Activated CD4-positive, alpha-beta memory T cell treated with anti-CD3 and anti-CD28 coated beads for 36 hours (primary cell): ENCODE measurements at regions not wholly inside any gene's neighbourhood (a gene's known extent, or its start where the extent isn't known, plus 50 kb on each side); places are given as distances from the start of the nearest gene placed in this dataset.
"Not testable (repeated sequence)": the region's sequence is repeated elsewhere in the genome, so short reads cannot be mapped to it uniquely, and the experiment has no call there.

ENCODE experiments used
- CTCF ChIA-PET: fragments of 350-600 bp; sonication (Branson Sonifier 250); formaldehyde crosslinking; loops from one replicate; lab custom pipeline; 2021; ENCODE audit warnings: antibody characterized with exemption, inconsistent platforms; lab: Charles Lee
- POLR2A ChIA-PET: fragments of 350-600 bp; sonication (Branson Sonifier 250); formaldehyde crosslinking; loops from one replicate; lab custom pipeline; 2021; ENCODE audit warnings: antibody characterized with exemption; lab: Charles Lee
- DNase-seq: peaks from one replicate; pipeline ENCODE4 v3.0.0-alpha.2; 2020
- H3K27ac Mint-ChIP-seq: one replicate; pipeline ENCODE4 v1.8.0; 2021; ENCODE audit warnings: mixed read lengths
- H3K27me3 Mint-ChIP-seq: one replicate; pipeline ENCODE4 v1.8.0; 2021; ENCODE audit warnings: mixed read lengths
- H3K36me3 Mint-ChIP-seq: one replicate; pipeline ENCODE4 v1.8.0; 2021; ENCODE audit warnings: mixed read lengths
- H3K4me1 Mint-ChIP-seq: one replicate; pipeline ENCODE4 v1.8.0; 2021; ENCODE audit warnings: low read depth, mixed read lengths
- H3K4me3 Mint-ChIP-seq: one replicate; pipeline ENCODE4 v1.8.0; 2021; ENCODE audit warnings: mild to moderate bottlenecking, mixed read lengths
- H3K9me3 Mint-ChIP-seq: one replicate; pipeline ENCODE4 v1.8.0; 2021; ENCODE audit warnings: mixed read lengths
- intact Hi-C: fragments of 100-400 bp; cut with micrococcal nuclease; formaldehyde crosslinking; loops from one replicate; pipeline ENCODE4 v1.15.1; 2023

DNA sequence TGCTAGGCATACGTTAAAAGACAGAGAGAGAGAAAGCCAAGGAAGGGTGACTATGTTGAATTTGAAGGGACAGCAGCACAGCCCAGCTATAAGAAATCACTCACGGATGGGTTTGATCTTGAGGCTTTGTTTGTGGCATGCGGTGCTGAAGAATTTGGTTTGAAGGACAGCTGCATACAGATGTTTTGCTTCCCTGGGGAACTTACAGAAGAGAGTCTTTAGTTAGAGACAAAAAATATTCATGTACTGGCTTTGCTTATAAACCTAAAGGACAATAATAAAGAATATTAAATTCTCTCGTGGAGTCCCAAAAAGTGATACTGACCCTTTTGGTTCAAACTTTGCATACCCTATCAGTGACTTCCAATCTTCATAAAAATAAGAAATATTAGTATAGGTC is 491.4 kb downstream of the NEBL start:
- POLR2A ChIA-PET, result no interaction called here
- H3K4me3 Mint-ChIP-seq, result no peak overlapping the region
- no peaks in the 10 kb centered on the region for H3K4me1 Mint-ChIP-seq
- DNase-seq, result no peak
- intact Hi-C loops, result no loop called here
- H3K27ac Mint-ChIP-seq, result no peak overlapping the region
- no peaks in the 10 kb centered on the region for H3K9me3 Mint-ChIP-seq
- H3K36me3 Mint-ChIP-seq, result no peaks in the 10 kb centered on the region
- CTCF ChIA-PET, result no interaction called here
- H3K27me3 Mint-ChIP-seq, result no peaks in the 10 kb centered on the region

DNA sequence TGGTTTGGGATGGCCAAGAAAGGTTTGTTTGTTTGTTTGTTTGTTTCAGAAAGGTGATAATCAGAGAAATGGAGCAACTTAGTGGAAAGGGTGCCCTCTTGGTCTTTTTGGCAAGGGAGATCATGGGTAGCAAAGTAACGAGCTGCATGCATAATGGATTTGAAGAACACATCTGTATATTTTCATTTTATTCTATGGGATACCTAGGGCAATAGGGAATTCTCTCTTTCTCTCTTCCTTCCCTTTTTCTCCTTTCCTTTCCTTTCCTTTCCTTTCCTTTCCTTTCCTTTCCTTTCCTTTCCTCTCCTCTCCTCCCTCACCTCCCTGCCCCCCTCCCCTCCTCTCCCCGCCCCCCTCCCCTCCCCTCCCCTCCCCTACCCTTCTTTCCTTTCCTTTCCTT is 492.1 kb downstream of the NEBL start:
- no peak overlapping the region for H3K4me3 Mint-ChIP-seq
- ChIA-PET POLR2A (no interaction called here), CTCF (no interaction called here)

DNA sequence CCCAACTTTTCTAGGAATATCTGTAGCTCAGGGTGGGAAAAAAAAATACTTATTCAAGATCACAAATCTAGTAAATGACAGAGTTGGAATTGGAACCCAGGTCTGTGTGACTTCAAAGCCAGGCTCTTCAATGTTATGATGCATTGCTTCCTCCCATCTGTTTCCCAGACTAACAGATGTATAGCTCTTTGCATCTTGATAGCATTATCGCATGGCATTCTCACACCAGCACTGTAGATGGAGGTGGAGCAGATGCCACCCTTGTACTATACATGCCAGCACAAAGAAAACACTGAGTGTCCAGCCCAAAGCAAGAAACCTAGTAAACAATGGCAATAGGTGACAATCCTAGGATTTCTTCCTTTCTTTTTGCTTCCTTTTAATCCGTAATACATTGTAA is 497.3 kb downstream of the NEBL start:
- POLR2A ChIA-PET, result no interaction called here
- no peaks in the 10 kb centered on the region for H3K27me3 Mint-ChIP-seq
- intact Hi-C loops, result no loop called here
- no peak for DNase-seq
- H3K9me3 Mint-ChIP-seq, result peaks cover 16% of the 10 kb centered on the region
- H3K36me3 Mint-ChIP-seq, result no peaks in the 10 kb centered on the region
- H3K4me3 Mint-ChIP-seq, result no peak overlapping the region
- no peak overlapping the region for H3K27ac Mint-ChIP-seq
- CTCF ChIA-PET, result no interaction called here
- H3K4me1 Mint-ChIP-seq, result no peaks in the 10 kb centered on the region

More for the DNA sequence above, 492.1 kb downstream of the NEBL start:
- intact Hi-C loops, result no loop called here
- H3K27ac Mint-ChIP-seq, result no peak overlapping the region
- no peaks in the 10 kb centered on the region for H3K27me3 Mint-ChIP-seq
- peaks cover 2% of the 10 kb centered on the region for H3K9me3 Mint-ChIP-seq
- DNase-seq, result no peak
- no peaks in the 10 kb centered on the region for H3K36me3 Mint-ChIP-seq
- no peaks in the 10 kb centered on the region for H3K4me1 Mint-ChIP-seq

DNA sequence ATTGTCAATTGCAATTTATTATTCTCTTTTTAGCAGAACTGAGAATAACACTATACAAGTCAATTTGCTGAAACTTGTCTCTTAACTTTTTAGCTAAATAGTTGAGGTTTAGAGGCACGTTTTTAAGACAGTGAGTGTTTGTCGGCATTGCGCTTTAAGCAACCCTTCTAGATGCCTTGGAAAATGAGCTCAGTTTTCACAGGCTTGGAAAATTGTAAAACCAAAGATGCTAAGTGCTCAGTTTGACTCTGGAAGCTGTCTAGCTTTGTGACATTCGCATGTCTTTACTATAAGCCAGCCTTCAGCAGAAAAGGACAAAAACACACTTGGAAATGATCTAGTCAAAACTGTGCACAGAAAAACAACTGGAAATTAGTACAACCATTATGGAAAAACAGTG is 500.4 kb downstream of the NEBL start:
- Mint-ChIP-seq H3K4me3 (no peak overlapping the region), H3K27ac (no peak overlapping the region), H3K36me3 (no peaks in the 10 kb centered on the region), H3K9me3 (peaks cover 16% of the 10 kb centered on the region), H3K4me1 (no peaks in the 10 kb centered on the region), H3K27me3 (no peaks in the 10 kb centered on the region)
- ChIA-PET POLR2A (no interaction called here), CTCF (no interaction called here)
- no peak for DNase-seq
- intact Hi-C loops, result no loop called here

DNA sequence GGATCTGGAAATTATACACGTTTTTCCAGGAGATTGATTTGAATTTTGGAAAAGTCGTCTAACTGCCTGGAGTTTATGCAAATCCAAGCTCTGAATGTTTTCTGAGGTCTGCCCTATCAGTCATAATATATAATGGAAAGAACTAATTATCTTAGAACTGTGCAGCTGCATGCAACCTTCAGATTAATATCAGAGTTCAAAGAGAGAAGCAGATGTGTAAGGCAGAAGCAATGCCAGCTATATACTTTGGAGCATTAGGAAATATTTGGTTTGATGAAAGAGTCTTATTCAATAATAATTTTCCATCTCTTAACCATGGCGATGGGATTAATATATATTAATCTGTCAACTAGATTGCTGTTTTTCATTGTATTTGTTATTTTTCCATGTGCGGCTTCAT is 500.9 kb downstream of the NEBL start:
- Mint-ChIP-seq H3K4me1 (no peaks in the 10 kb centered on the region), H3K27ac (no peak overlapping the region), H3K9me3 (peaks cover 16% of the 10 kb centered on the region), H3K27me3 (no peaks in the 10 kb centered on the region), H3K4me3 (no peak overlapping the region), H3K36me3 (no peaks in the 10 kb centered on the region)
- intact Hi-C loops, result no loop called here
- CTCF ChIA-PET, result no interaction called here
- DNase-seq, result no peak
- POLR2A ChIA-PET, result no interaction called here

DNA sequence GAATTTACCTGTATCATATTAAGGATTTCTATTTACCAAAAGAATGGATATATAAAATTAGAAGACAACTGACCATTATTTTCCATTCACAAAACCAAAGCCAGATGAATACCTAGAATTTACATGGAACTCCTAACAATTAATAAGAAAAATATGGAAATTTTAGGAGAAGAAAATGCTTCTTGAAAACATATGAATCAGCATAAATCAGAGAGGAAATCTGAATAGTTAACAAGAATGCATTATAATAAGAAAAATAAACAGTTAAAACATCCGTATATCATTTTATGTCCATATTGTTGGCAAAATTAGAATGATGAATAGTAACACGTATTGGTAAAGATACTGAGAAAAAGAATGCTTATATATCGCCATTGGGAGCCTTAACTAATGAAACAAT is 505.5 kb downstream of the NEBL start:
- CTCF ChIA-PET, result no interaction called here
- H3K9me3 Mint-ChIP-seq, result peaks cover 3% of the 10 kb centered on the region
- H3K4me3 Mint-ChIP-seq, result no peak overlapping the region
- no peaks in the 10 kb centered on the region for H3K36me3 Mint-ChIP-seq
- POLR2A ChIA-PET, result no interaction called here
- DNase-seq, result no peak
- intact Hi-C loops, result no loop called here
- no peak overlapping the region for H3K27ac Mint-ChIP-seq
- no peaks in the 10 kb centered on the region for H3K27me3 Mint-ChIP-seq
- H3K4me1 Mint-ChIP-seq, result no peaks in the 10 kb centered on the region

DNA sequence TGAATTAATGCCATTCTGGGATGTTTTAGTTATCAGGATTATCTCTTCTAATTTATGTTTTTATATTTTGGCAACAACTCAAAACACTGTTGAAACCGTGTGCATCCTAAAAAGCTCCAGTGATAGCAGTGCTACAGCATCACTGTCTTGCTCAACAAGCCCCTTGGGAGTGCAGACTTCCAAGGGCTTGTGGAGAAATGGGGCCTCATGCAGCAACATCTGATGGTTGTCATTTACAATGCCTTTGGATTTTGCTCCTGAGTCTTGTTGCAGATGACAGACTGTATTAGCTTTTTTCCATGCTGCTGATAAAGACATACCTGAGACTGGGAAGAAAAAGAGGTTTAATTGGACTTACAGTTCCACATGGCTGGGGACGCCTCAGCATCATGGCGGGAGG is 515.4 kb downstream of the NEBL start:
- ChIA-PET POLR2A (no interaction called here), CTCF (no interaction called here)
- Mint-ChIP-seq H3K27ac (no peak overlapping the region), H3K27me3 (no peaks in the 10 kb centered on the region), H3K36me3 (no peaks in the 10 kb centered on the region), H3K4me1 (no peaks in the 10 kb centered on the region), H3K9me3 (peaks cover 5% of the 10 kb centered on the region), H3K4me3 (no peak overlapping the region)
- intact Hi-C loops, result no loop called here
- DNase-seq, result no peak

DNA sequence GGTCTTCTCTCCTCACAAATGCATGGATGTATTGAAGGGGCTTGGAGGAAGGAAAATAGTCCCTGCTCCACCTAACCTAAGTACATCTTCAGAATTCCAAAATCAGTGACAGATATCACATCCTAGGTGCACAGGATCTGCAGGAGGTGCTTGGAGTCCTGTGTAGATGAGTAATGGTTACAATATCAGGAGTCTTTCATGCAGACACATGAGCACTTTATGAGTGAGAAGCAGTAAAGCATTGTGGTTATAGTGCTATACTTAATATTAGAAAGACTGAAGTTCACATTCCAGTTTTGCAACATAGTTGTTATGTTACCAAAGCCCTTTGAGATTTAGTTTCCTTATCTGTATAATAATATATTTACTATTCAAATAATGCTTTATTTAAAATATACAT is 516.7 kb downstream of the NEBL start:
- no peaks in the 10 kb centered on the region for H3K4me1 Mint-ChIP-seq
- no peak for DNase-seq
- no peaks in the 10 kb centered on the region for H3K36me3 Mint-ChIP-seq
- H3K9me3 Mint-ChIP-seq, result peaks cover 4% of the 10 kb centered on the region
- CTCF ChIA-PET, result no interaction called here
- POLR2A ChIA-PET, result no interaction called here
- no peak overlapping the region for H3K27ac Mint-ChIP-seq
- no peak overlapping the region for H3K4me3 Mint-ChIP-seq
- H3K27me3 Mint-ChIP-seq, result no peaks in the 10 kb centered on the region
- intact Hi-C loops, result no loop called here

DNA sequence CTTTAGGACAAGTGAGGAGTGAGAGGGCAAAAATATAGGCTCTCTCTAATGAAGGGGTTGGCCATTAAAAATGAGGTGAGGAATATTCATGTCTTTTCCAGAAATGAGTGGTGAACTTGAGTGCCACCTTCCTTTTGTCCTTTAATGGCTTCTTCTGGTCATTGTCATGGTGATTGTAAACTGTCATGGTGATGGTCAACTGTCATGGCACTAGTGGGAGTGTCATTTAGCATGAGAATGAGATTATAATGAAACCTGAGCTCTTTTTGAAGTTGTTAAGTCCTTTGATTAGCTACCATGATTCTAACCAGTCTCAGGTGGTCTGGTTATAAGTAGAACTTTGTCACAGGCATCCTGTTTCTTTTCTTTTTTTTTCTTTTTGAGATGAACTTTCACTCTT is 524.4 kb downstream of the NEBL start:
- ChIA-PET POLR2A (interaction anchor here (0.5 kb wide), 1 partner anchor 495 kb away, joined by 3 read pairs; no protein-coding TSS in a partner anchor), CTCF (no interaction called here)
- Mint-ChIP-seq H3K9me3 (peaks cover 22% of the 10 kb centered on the region), H3K27me3 (no peaks in the 10 kb centered on the region), H3K36me3 (no peaks in the 10 kb centered on the region), H3K27ac (no peak overlapping the region), H3K4me3 (no peak overlapping the region), H3K4me1 (no peaks in the 10 kb centered on the region)
- intact Hi-C loops, result no loop called here
- DNase-seq, result no peak

DNA sequence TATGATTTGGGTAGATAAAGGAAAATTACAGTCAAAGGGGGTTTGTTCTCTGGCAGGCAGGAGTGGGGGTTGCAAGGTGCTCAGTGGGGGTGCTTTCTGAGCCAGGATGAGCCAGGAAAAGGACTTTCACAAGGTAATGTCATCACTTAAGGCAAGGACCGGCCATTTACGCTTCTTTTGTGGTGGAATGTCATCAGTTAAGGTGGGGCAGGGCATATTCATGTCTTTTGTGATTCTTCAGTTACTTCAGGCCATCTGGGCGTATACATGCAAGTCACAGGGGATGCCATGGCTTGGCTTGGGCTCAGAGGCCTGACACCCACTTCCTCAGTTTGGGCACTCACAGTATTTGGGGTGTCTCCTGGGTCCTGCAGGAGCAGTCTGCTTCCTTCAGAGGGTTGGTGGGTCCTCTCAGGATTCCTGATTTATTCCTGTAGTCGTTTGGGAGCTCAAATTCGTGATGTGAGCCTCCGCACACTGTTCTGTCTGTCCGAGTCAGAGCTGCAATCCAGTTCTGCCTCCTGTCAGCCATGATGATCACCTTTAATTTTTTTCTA is 526.1 kb downstream of the NEBL start:
- intact Hi-C loops, H3K27me3 Mint-ChIP-seq, CTCF ChIA-PET, H3K4me3 Mint-ChIP-seq, POLR2A ChIA-PET, H3K4me1 Mint-ChIP-seq, DNase-seq, H3K27ac Mint-ChIP-seq, H3K36me3 Mint-ChIP-seq: not testable (repeated sequence)
- H3K9me3 Mint-ChIP-seq, result peaks cover 24% of the 10 kb centered on the region

DNA sequence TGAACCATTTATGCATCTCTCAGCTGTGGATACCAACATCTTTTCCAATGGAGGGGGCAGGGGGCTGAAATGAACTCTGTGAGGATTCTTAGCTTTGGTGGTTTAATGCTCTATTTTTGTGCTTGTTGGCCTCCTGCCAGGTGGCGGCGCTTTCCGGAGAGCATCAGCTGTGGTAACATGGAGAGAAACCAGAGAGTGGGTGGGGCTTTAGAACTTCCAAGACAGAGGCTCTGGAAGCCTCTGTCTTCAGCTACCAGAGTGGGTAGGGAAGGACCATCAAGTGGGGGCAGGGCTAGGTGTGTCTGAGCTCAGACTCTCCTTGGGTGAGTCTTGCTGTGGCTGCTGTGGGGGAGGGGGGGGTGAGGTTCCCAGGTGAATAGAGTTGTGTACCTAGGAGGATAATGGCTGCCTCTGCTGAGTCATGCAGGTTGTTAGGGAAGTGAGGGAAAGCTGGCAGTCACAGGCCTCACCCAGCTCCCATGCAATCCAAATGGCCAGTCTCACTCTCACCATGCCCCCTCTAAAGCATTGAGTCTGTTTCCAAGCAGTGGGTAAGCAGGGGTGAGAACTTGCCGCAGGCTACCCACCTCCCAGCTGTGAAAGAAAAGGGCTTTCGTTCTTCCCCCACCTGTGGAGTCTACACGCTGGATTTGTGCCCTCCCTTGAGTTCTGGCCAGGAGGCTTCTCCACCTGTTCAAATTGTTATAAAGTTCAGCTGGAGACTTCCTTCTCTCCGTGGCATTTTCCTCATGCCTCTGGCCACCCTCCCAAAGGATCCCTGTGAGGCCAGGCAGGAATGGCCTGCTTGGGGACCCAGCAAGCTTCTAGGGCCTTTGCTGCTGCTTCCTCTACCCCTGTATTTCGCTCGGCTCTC is 527.0 kb downstream of the NEBL start:
- Mint-ChIP-seq H3K36me3 (no peaks in the 10 kb centered on the region), H3K27ac (no peak overlapping the region), H3K4me1 (no peaks in the 10 kb centered on the region), H3K9me3 (peaks cover 25% of the 10 kb centered on the region), H3K27me3 (no peaks in the 10 kb centered on the region), H3K4me3 (no peak overlapping the region)
- ChIA-PET POLR2A (no interaction called here), CTCF (no interaction called here)
- DNase-seq, result no peak
- intact Hi-C loops, result no loop called here

DNA sequence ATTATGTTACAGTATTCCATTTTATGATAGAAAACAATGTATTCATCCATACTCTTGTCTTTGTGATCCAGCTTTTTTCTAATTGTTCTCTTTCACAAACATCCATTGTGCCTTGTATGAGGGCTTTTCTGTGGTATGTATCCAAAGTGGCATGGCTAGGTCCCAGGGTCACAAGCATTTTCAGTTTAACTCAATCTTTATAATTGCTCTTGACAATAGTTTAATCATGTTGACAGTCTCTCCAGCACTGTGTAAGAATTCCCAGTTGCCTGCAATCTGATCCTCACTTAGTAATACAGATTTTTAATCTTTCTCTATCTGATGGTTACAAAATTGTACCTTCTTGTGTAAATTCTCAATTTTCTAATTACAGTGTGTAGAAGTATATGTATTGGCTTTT is 533.4 kb downstream of the NEBL start:
- POLR2A ChIA-PET, result no interaction called here
- CTCF ChIA-PET, result no interaction called here
- Mint-ChIP-seq H3K36me3 (no peaks in the 10 kb centered on the region), H3K27me3 (no peaks in the 10 kb centered on the region), H3K4me3 (no peak overlapping the region), H3K4me1 (no peaks in the 10 kb centered on the region), H3K9me3 (peaks cover 15% of the 10 kb centered on the region), H3K27ac (no peak overlapping the region)
- intact Hi-C loops, result no loop called here
- no peak for DNase-seq

DNA sequence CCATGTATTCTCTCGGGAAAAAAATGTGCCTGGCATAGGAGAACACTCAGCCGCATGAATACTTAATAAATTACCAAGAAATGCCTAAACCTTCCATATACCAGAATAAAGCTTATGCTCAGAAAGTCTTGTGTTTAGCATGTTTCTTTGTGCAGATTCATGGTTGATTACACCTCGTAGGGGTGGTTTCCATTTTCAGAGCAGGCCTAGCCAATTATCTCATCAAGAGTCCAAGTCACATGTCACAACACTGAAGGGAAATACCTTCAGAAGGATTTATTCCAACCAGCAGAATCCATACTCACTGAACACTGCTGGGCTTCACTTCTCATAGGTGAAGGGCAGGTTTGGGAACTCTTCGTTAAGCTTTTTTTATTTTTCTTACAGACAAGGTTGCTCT is 539.7 kb downstream of the PLXDC2 start:
- Mint-ChIP-seq H3K36me3 (no peaks in the 10 kb centered on the region), H3K27ac (no peak overlapping the region), H3K4me3 (no peak overlapping the region), H3K9me3 (peaks cover 18% of the 10 kb centered on the region), H3K27me3 (no peaks in the 10 kb centered on the region), H3K4me1 (no peaks in the 10 kb centered on the region)
- ChIA-PET CTCF (no interaction called here), POLR2A (no interaction called here)
- intact Hi-C loops, result no loop called here
- DNase-seq, result no peak
